Activated naive CD4-positive, alpha-beta T cell treated with anti-CD3 and anti-CD28 coated beads, Interleukin-2, amount 50 U/mL, for 24 hours (primary cell): ENCODE measurements at regions not wholly inside any gene's neighbourhood (a gene's known extent, or its start where the extent isn't known, plus 50 kb on each side); places are given as distances from the start of the nearest gene placed in this dataset.

Experiments used
- H3K27ac Mint-ChIP-seq: one replicate; pipeline ENCODE4 v1.8.0; 2021; ENCODE audit warnings: mild to moderate bottlenecking, mixed read lengths
- H3K27me3 Mint-ChIP-seq: one replicate; pipeline ENCODE4 v1.8.0; 2021; ENCODE audit warnings: mixed read lengths
- H3K36me3 Mint-ChIP-seq: one replicate; pipeline ENCODE4 v1.8.0; 2021; ENCODE audit warnings: mixed read lengths
- H3K4me1 Mint-ChIP-seq: one replicate; pipeline ENCODE4 v1.8.0; 2021; ENCODE audit warnings: mixed read lengths
- H3K4me3 Mint-ChIP-seq: one replicate; pipeline ENCODE4 v1.8.0; 2021; ENCODE audit warnings: mild to moderate bottlenecking, mixed read lengths
- H3K9me3 Mint-ChIP-seq: one replicate; pipeline ENCODE4 v1.8.0; 2021; ENCODE audit warnings: mixed read lengths

DNA sequence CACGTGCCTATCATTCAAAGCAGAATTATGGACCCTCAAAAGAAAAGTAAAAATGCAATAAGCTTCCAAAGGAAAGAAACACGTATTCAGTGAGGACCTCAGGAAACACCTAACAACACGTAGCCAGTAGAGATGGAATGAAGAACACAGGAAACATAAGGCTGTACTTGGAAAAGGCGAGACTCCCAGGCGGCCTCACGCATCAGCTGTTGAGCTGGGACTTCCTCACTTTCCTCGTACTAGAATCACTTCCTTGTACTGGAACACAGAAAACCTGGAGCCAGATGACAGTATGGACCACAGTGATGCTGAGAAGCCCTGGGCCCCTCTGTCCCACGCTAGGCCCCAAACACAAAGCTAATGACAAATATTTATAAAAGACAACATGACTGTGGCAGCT lies 94.4 kb upstream of the BACE2 start:
- Mint-ChIP-seq H3K27me3 (peaks cover 7% of the 10 kb centered on the region), H3K4me3 (no peak overlapping the region), H3K4me1 (peaks cover 6% of the 10 kb centered on the region)

DNA sequence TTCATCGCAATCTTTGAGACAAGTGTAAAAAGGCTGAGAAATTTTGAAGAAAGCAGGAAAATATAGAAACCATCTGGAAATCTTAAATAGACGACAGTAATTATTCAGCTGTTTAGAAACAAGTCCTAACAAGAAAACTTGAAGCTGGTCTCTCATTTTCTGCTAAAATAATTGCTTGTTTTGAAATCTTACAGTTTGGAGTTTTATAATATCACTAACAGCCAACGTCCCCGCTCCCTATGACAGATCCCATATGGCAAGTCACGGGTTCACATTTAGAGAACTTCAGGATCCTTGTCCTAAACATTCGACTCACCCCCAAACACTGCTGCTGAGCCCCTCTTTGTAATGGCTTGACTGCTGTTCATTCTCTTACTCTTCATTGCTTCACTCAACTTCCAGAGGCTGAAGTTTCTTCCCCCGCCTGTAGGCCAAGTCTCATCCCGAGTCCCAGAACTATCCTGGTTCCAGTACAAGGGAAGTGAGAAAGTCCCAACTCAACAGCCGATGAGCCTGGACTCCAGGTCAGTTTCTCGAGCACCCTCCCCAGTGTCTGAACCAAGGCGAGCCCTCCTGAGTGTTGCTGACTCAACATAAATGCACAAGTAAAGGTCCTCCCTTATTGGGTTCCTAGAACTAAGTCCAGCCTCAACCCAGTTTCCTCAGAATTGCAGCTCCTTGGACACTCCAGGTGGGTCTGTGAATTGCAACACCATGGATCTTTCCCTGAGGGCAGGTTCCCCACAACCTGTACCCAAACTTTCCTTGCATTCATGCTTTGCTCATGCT lies 93.4 kb upstream of the BACE2 start:
- Mint-ChIP-seq H3K27ac (no peak overlapping the region), H3K4me3 (no peak overlapping the region), H3K36me3 (no peaks in the 10 kb centered on the region), H3K27me3 (peaks cover 7% of the 10 kb centered on the region), H3K9me3 (no peaks in the 10 kb centered on the region), H3K4me1 (no peaks in the 10 kb centered on the region)

More for the DNA sequence above, 94.4 kb upstream of the BACE2 start:
- Mint-ChIP-seq H3K27ac (no peak overlapping the region), H3K9me3 (no peaks in the 10 kb centered on the region), H3K36me3 (no peaks in the 10 kb centered on the region)

DNA sequence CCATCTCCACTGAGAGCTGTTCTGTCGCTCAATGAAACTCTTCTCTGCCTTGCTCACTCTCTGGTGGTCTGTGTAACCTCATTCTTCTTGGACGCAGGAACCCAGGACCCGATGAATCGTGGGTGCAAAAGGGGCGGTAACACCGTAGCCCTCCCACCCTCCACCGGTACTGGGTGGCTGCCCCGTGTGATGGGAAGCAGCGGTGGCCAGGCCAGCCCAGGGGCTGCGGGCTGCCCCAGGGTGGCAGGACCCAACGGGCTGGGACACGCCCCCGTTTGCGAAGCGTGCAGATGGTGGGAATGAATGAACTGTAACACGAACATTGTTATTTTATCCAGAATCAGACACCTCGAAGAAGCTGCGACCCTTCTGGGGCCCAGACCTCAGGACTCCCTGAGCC lies 92.3 kb upstream of the BACE2 start:
- no peak overlapping the region for H3K4me3 Mint-ChIP-seq
- H3K4me1 Mint-ChIP-seq: no peaks in the 10 kb centered on the region
- no peaks in the 10 kb centered on the region for H3K9me3 Mint-ChIP-seq
- H3K27ac Mint-ChIP-seq: no peak overlapping the region
- H3K36me3 Mint-ChIP-seq: no peaks in the 10 kb centered on the region
- peaks cover 7% of the 10 kb centered on the region for H3K27me3 Mint-ChIP-seq

DNA sequence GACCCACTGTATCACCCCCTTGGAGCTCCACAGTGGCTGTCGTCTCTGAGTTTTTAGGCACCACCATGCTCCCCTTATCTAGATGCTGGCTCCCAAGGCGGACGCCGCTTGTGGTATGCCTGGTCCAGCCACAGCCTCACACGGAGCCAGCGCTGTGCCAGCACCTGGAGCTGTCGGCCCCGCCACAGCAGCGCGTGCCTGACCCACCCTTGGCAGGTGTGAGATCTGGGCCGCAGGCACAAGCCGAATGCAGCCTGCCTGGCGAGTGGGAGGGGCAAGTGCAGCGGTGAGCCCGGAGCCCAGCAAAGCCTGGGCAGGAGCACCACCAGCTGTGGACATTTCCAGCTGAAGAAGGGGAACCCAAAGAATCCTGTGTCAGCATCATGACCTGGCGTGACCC lies 91.9 kb upstream of the BACE2 start:
- Mint-ChIP-seq H3K4me1 (no peaks in the 10 kb centered on the region), H3K9me3 (no peaks in the 10 kb centered on the region), H3K27me3 (peaks cover 7% of the 10 kb centered on the region), H3K27ac (no peak overlapping the region), H3K36me3 (no peaks in the 10 kb centered on the region), H3K4me3 (no peak overlapping the region)

DNA sequence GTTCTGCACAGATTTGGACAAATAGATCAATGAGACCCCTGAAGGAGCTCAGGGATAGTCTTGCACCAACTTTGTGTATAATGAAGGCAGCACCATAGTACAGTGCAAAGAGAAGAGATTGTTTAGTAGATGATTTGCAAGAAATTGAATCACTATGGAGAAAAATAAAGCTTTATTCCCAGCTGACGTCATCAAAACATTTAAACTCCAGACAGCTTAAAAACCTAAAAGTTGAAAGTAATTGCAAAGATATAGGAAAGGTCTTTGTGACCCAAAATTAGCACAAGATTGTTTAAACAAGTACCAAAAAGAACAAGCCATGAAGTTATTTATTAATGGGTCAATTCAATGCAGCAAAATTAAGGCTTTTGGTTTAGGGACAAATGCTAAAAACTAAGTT lies 88.8 kb upstream of the BACE2 start:
- no peaks in the 10 kb centered on the region for H3K9me3 Mint-ChIP-seq
- no peaks in the 10 kb centered on the region for H3K4me1 Mint-ChIP-seq
- H3K27ac Mint-ChIP-seq: no peak overlapping the region
- H3K27me3 Mint-ChIP-seq: peaks cover 10% of the 10 kb centered on the region
- no peak overlapping the region for H3K4me3 Mint-ChIP-seq
- H3K36me3 Mint-ChIP-seq: no peaks in the 10 kb centered on the region

DNA sequence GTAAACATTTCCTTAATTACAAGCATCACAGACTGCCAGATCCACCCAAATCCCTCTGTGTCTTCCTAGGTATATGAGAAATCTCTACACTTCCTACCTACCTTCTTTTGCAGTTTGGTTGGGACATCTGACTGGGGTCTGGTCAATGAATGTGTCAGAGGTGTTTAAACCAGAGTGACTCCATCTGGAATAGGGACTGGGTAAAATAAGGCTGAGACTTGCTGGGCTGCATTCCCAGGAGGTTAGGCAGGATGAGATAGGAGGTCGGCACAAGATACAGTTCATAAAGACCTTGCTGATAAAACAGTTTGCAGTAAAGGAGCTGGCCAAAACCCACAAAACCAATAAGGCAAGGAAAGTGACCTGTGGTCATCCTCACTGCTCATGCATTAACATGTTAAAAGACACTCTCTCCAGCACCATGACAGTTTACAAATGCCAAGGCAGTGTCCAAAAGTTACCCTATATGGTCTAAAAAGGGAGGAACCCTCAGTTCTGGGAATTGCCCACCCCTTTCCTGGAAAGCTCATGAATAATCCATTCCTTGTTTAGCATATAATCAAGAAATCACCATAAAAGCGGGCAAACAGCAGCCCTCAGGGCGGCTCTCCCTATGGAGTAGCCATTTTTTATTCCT lies 87.4 kb upstream of the BACE2 start:
- peaks cover 12% of the 10 kb centered on the region for H3K27me3 Mint-ChIP-seq
- H3K36me3 Mint-ChIP-seq: no peaks in the 10 kb centered on the region
- no peak overlapping the region for H3K4me3 Mint-ChIP-seq

DNA sequence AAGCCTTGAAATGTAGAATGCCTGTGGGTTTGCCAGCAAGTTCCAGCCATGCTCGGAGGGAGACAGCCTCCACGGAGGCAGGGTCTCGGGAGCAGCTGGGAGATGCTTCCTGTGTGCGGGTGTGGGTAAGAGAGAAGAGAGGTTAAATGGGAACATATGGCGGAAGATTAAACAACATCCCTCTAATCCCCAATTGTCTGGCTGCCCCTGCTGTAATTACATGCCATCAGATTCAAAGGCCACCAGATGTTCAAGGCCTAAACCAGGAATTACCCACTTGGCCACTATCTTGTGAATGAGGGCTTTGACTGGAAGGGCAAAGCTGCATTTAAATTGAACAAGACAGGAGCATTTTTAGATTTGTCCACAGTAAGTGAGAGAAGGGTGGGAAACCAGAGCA lies 81.4 kb upstream of the BACE2 start:
- Mint-ChIP-seq H3K27ac (no peak overlapping the region), H3K36me3 (no peaks in the 10 kb centered on the region), H3K4me3 (no peak overlapping the region), H3K27me3 (peaks cover 13% of the 10 kb centered on the region), H3K4me1 (no peaks in the 10 kb centered on the region), H3K9me3 (no peaks in the 10 kb centered on the region)

More for the DNA sequence above, 87.4 kb upstream of the BACE2 start:
- Mint-ChIP-seq H3K9me3 (no peaks in the 10 kb centered on the region), H3K27ac (no peak overlapping the region), H3K4me1 (no peaks in the 10 kb centered on the region)

DNA sequence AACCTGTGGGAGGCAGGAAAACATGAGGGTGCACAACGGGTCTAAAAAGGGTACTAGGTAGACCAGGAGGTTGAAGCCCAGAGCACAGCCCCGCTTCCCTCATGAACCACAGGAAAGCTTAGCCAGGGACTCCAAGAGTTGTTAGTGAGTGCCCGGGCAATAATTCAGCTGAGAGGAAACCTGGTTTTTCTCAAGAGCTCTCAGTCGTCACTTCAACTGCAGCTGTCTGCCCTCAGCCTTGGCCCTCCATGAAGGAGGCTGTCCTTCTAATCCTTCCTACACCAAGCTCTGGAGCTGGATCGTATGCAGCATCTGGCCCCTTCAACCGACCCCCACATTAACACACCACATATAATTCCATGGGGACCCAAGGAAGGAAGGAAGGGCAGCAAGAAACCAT lies 77.0 kb upstream of the BACE2 start:
- Mint-ChIP-seq H3K36me3 (no peaks in the 10 kb centered on the region), H3K4me3 (no peak overlapping the region), H3K27ac (no peak overlapping the region), H3K9me3 (no peaks in the 10 kb centered on the region), H3K4me1 (no peaks in the 10 kb centered on the region), H3K27me3 (peaks cover 14% of the 10 kb centered on the region)

DNA sequence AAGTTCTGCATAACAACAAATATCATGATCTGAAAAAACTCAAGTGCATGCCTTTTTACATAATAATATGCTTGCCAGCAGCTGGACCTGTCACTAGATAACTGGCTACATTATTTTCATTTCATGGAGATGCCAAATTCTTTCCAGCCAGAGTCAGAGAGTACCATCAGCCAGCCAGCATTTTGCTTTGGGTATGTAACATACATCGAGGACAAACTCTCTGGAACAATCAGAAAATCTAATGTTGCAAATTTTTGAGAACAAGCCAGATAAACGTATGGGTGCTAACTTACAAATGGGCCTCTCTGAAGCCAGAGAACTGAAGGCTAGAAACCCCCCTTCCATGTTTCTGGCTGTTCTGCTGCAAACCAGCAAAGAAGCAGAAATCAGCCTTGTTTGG lies 76.3 kb upstream of the BACE2 start:
- H3K4me1 Mint-ChIP-seq: no peaks in the 10 kb centered on the region
- no peak overlapping the region for H3K27ac Mint-ChIP-seq
- H3K9me3 Mint-ChIP-seq: no peaks in the 10 kb centered on the region
- no peak overlapping the region for H3K4me3 Mint-ChIP-seq
- no peaks in the 10 kb centered on the region for H3K36me3 Mint-ChIP-seq
- peaks cover 10% of the 10 kb centered on the region for H3K27me3 Mint-ChIP-seq

DNA sequence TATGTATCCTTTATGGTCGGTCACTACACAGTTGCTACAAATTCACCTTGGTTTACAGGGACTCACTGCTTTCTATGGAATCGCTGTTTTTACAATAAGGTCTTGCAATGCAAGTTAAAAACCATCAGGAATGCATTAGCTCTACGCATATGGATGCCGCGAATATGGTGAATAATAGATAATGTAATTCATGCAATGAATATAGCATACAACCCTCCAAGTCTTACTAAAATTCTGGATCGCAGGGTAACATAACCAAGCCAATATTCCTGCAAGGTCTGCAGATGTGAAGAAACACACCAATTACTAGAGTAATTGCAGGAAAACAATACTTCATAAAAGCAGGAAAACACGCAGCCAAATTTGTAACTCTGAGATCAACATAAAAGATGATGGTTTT lies 75.6 kb upstream of the BACE2 start:
- Mint-ChIP-seq H3K4me3 (no peak overlapping the region), H3K27ac (no peak overlapping the region), H3K9me3 (no peaks in the 10 kb centered on the region), H3K36me3 (no peaks in the 10 kb centered on the region), H3K27me3 (peaks cover 10% of the 10 kb centered on the region), H3K4me1 (no peaks in the 10 kb centered on the region)

DNA sequence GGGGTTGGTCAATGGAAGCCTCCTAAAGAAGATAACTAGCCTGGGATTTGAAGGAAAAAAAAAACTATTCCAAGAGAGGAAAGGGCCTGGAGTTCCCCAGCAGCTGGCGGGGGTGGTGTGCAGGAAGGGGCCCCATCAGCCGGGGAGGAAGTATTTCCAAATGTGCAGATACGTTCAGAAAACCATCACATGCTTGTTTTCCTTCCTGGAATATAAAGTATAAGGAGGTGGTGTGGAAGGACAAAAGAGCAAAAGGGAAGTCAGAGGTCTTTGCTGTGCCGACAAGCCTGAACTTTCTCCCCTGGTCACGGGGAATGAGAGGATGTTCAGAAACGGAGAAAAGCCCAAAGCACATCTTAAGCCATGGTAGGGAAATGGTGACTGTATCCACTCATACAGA lies 72.0 kb upstream of the BACE2 start:
- Mint-ChIP-seq H3K4me3 (no peak overlapping the region), H3K27me3 (peaks cover 7% of the 10 kb centered on the region), H3K36me3 (no peaks in the 10 kb centered on the region), H3K9me3 (no peaks in the 10 kb centered on the region), H3K27ac (no peak overlapping the region), H3K4me1 (no peaks in the 10 kb centered on the region)

DNA sequence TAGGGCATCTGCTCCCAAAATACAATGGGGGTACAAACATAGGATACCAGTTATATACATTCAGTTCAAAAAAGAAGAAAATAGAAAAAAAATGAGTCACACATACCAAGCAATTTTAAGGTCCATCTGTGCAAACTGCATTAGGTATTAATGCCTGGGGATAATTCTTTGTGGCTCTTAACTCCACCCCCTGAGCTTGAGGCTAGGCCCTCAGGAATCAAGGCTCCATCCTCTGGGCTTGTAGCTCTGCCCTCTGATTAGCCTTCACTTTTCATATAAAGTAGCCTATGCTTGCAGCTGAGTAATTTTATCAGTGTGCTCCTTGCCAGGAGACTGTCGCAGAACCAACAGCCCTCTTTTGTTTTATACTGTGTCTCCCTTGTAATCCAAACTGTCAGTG lies 69.9 kb upstream of the BACE2 start:
- Mint-ChIP-seq H3K36me3 (no peaks in the 10 kb centered on the region), H3K4me1 (no peaks in the 10 kb centered on the region), H3K4me3 (no peak overlapping the region), H3K27ac (no peak overlapping the region), H3K9me3 (no peaks in the 10 kb centered on the region), H3K27me3 (peaks cover 9% of the 10 kb centered on the region)

DNA sequence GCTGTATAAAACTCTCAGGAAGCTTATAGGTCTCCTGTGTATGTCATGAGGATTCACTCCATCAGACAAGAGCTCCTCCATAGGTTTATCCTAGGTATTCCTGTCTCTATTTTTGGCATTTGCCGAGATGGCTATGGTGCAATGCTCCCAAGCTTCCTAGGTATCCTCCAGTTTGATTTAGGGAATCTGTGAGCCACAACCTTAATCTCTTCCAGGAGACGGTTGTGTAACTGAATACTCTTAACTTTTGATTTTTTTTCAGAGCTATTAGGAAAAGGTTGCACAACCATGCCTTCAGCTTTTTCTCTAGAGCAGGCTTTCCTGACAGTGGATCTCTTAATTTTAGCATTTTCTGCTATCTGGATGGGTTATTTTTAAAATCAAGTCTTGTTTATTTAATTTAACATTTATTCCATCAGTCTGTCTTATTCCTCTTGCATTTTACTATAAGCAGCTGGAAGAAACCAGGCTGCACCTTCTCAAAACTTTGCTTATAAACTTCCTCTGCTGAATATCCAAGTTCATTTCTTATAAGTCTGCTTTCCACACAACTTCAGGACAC lies 69.4 kb upstream of the BACE2 start:
- H3K27ac Mint-ChIP-seq: no peak overlapping the region
- H3K27me3 Mint-ChIP-seq: peaks cover 9% of the 10 kb centered on the region
- H3K36me3 Mint-ChIP-seq: no peaks in the 10 kb centered on the region
- no peaks in the 10 kb centered on the region for H3K9me3 Mint-ChIP-seq
- no peaks in the 10 kb centered on the region for H3K4me1 Mint-ChIP-seq
- H3K4me3 Mint-ChIP-seq: no peak overlapping the region

DNA sequence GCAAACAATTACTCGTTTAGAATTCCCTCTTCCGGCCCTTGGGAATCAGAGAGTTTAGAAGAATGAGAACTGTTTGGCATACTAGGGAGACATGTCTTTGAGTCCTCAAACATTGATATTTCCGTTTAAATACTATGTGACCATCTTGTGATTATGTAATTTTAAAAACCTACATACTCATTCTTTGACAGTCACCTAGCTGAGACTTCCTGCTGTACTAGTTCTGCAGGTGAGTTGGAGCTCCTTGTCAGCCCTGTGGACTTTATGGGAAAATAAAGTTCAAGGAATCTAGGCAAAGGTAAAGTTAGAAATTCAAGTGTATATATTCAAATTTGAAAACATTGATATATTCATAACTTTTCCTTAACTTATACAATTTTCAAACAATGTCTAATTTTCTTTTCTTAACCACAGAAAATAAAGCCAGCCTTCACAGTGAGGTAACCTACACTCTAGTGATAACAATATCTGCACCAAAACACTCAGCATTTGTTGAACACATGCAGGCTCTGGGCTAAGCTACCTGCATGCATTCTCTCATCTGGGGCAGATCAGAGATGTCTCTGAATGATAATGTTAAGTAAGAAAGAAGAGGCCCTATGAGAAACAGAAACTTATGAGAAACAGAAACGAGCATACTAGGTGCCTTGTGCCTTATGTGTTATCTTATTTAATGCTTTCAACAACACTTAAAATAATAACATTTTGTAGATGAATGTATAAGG lies 67.0 kb upstream of the BACE2 start:
- Mint-ChIP-seq H3K4me3 (no peak overlapping the region), H3K9me3 (no peaks in the 10 kb centered on the region), H3K27ac (no peak overlapping the region), H3K4me1 (no peaks in the 10 kb centered on the region), H3K36me3 (no peaks in the 10 kb centered on the region), H3K27me3 (peaks cover 15% of the 10 kb centered on the region)

DNA sequence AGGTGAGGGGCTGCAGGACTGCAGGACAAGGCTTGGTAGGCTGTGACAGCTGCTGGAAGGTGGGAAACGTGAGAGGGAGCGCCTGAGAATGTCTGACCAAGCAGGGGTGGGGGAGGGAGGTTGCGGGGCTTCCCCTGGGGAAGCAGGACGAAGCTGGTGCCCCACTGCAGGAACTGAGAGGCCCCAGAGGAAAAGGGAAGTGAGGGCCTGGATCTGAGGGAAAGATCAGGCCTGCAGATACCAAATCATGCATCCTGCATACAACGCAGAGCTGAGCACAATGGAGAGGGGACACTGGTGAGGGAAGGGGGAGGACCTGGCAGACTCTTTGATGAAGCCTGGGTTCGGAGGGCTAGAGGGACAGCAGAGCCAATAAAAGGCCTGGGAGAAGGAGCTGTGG lies 65.7 kb upstream of the BACE2 start:
- H3K36me3 Mint-ChIP-seq: no peaks in the 10 kb centered on the region
- peaks cover 15% of the 10 kb centered on the region for H3K27me3 Mint-ChIP-seq
- H3K9me3 Mint-ChIP-seq: no peaks in the 10 kb centered on the region
- H3K4me3 Mint-ChIP-seq: no peak overlapping the region
- H3K27ac Mint-ChIP-seq: no peak overlapping the region
- no peaks in the 10 kb centered on the region for H3K4me1 Mint-ChIP-seq

DNA sequence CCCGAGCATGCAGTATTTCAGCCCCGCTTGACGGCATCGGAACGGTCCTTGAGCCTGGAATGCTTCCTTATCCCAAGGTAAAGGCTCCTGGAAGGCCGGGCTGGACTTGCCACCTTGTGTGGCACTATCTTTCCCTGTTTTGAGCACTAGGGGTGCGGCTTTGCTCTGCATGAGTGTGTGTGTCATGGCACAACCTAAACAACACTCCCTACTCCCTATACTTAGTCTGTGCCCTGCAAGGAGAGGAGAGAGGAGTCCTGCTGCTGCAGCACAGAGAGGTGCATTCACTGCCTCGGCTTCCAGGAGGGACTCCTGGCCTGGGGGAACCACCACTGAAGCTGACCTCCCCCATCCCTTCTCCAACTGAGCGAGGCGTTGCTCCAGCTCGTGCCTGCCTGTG lies 60.4 kb upstream of the BACE2 start:
- no peaks in the 10 kb centered on the region for H3K9me3 Mint-ChIP-seq
- H3K4me3 Mint-ChIP-seq: no peak overlapping the region
- H3K27me3 Mint-ChIP-seq: peaks cover 12% of the 10 kb centered on the region
- peaks cover 20% of the 10 kb centered on the region for H3K4me1 Mint-ChIP-seq
- H3K27ac Mint-ChIP-seq: no peak overlapping the region
- H3K36me3 Mint-ChIP-seq: no peaks in the 10 kb centered on the region
